NCI-H1048 (cell line): ENCODE measurements at regions not wholly inside any gene's neighbourhood (a gene's known extent, or its start where the extent isn't known, plus 50 kb on each side); places are given as distances from the start of the nearest gene placed in this dataset.

ENCODE experiments used
- DNase-seq: peaks from one replicate; lab custom pipeline; 2025; lab: John Stamatoyannopoulos, UW

DNA sequence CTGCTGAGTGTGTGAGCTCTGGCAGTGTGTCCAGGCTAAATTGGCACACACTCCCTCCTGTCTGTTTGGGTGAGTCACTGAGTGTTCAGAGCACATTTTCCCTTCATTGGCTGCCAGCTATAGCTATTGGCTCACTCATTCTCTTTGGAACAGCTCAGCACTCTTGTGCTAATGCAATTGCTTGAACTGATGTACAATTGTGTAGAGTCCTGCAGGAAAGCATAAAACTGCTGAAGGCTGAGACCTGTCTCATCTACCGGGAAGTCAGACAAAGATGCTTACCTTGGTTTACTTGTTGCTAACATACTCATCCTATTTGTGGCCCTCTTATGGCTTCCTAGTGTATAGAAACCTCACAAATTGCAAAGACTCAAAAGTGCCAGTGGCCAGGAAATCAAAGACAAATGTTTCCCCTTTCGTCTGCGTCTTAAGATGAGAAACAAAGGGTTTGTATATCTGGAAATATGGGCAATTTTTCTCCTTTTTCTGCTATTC lies 351.0 kb downstream of the BCKDHB start:
- DNase-seq, result no peak

DNA sequence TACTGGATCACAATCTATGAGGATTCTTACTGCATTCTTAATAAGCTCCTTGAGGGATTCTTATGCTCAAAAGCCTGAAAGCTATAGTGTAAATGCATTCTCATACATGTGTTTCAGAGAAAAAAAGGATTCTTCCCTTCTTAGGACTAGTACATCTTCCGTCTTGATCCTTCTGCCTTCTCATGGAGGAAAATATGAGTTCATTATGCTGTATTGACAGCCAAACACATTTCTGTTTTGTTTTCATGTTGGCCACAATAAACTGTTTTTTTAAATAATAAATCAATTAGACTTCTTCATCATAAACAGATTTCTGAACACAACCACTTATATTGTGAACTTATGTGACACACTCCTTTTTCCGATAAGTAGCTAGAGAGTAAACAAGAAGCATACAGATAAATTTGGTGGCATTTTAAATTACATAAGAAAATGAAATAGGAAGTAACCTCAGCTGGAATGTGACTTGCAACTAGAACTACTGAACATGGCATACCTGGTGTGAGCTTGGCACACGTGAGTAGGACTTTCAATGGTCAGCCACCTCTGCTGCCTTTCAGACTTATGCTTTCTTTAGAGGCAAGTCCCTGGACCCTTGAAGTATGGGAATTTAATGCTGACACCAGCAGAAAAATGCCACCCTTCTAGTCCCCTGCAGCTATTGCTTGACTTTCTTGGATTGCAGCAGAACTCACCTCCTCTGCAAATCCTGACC lies 350.4 kb downstream of the BCKDHB start:
- no peak for DNase-seq

- no peak for DNase-seq
These were observed 348.3 kb downstream of the BCKDHB start for GRCh38 chr6:80454661-80455365.

GRCh38 chr6:80454197-80454596 lies 347.7 kb downstream of the BCKDHB start:
- DNase-seq, result no peak

DNA sequence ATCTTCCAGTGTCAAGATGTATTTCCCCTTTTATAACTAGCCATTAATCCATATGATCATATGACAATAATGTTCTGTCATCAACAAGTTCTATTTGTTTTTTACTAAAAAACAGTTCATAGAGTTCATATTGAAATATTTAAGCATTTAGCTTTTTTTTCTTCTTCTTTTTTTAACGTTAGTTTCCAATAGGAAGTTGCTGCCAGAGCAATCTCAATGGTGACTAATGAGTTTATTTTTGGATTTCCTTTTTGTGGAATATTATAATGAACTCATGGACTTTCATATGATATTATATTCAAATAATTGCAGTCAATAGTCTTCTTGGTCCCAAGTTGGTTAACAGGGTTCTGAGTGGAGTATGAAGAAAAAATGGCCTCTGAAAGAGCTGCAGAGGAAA lies 343.3 kb downstream of the BCKDHB start:
- no peak for DNase-seq

- DNase-seq, result no peak
These were observed 340.1 kb downstream of the BCKDHB start for GRCh38 chr6:80446454-80447045.

GRCh38 chr6:80445751-80446150 lies 339.3 kb downstream of the BCKDHB start:
- DNase-seq, result no peak

DNA sequence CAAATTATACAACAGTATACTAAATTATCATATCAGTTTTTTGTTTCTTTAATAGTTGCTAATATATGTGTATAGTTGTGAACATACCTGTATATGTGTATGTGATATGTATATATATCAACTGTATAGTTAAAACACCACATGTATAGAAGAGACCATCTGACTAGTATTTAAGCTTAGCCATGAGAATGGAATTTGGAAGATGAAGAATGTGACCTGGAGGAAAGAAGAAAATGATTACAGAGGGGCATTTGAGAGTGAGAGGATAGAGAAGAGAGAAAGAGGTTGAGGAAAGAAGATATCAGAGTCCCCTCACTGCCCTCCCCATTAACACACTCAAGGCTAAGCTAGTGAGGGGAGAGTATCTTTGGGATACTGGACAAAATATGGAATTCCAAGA lies 335.9 kb downstream of the BCKDHB start:
- DNase-seq, result no peak

- no peak for DNase-seq
These were observed 334.7 kb downstream of the BCKDHB start for GRCh38 chr6:80441131-80441530.

DNA sequence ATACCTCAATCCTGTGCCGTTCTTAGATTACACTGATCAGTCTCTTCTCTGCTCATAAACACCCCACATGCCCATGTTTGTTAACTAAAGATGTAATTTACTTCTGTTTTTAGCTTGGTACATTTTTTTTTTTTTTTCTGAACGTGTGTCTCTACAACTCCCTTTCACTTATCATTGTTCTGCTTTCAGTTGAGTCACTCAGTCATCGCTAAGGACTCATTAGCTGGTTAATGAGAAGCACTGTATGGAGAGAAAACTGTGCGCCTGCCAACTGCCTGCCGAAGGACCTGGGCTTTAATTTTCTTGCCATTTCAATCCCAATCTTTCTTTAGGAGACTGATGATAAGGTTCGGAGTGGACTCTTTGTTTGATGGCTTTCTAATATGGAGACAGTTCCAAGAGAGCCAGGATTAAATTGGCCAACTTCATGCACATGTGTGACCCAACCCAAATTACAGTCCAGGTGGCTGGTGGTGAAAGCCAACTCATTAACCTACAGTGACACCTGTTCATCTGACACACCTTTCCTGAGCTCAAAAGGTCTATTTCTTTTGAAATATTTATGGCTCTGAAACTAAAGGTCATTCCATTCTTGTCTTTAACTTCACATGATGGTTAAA lies 334.1 kb downstream of the BCKDHB start:
- no peak for DNase-seq

GRCh38 chr6:80439721-80440470 lies 333.4 kb downstream of the BCKDHB start:
- no peak for DNase-seq

- DNase-seq, result no peak
These were observed 332.3 kb downstream of the BCKDHB start for GRCh38 chr6:80438772-80439171.

DNA sequence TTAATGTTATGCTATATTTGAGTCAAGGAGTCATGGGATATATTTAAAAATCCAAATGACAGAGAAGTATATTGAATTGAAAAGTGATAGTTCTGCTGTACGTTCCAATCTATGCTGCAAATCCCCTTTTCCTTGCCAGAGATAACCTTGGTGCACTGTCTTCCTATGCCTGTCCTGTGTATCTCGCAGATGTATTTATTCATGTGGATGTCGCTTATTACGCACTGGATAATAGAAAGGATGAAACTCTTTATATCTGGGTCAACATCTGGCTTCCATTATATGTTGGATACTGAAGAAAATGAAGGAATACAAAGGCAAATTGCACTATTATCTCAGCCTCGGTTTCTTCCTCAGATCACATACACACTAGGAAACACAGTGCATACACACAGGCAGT lies 331.3 kb downstream of the BCKDHB start:
- no peak for DNase-seq

GRCh38 chr6:80437221-80437620 lies 330.8 kb downstream of the BCKDHB start:
- DNase-seq, result no peak

GRCh38 chr6:80436663-80437062 lies 330.2 kb downstream of the BCKDHB start:
- no peak for DNase-seq

GRCh38 chr6:80435457-80435856 lies 329.0 kb downstream of the BCKDHB start:
- no peak for DNase-seq

DNA sequence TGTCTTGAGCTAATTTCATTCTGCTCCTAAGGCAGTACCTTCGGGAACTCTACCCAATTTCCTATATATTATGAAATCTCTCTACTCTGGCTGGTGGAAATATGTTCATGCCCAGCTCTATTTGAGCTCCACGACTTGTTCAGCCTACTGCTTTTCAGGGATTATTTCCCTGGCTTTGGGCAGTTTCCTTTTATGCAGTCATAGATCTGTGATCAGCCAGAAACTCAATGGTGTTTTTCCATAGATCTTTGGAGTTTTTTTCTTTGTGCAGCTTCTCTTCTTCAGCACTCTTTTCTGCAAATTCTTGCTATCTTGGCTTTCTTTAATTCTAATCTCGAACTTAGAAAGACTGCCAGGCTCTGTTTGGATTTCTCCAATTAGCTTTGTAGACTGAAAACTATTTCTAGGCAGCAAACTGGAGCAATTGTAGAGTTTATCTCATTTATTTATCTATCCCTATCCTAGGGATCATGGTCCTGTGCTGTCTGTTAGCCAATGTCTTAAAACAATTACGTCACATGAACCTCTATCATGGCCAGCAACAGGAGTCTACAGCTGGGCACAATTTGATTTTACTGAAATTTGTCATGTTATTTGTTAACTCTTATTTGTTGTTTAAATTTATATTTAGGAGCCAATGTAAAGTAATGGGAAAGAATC lies 328.4 kb downstream of the BCKDHB start:
- no peak for DNase-seq

DNA sequence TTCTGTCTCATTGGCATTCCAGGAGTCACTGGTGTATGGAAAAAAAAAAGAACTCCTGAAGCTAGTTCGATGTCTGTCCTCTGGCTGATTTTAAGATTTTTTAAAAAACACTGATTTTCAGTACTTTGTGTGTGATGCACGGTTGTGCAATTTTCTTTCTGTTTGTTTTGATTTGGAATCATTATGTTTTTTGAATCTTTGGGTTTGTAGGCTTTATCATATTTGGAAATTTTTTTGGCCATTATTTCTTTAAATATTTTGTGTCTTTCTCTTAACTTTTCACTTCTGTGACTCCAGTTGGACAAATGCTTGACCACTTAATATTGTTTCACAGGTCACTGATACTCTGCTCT lies 327.2 kb downstream of the BCKDHB start:
- DNase-seq, result no peak

DNA sequence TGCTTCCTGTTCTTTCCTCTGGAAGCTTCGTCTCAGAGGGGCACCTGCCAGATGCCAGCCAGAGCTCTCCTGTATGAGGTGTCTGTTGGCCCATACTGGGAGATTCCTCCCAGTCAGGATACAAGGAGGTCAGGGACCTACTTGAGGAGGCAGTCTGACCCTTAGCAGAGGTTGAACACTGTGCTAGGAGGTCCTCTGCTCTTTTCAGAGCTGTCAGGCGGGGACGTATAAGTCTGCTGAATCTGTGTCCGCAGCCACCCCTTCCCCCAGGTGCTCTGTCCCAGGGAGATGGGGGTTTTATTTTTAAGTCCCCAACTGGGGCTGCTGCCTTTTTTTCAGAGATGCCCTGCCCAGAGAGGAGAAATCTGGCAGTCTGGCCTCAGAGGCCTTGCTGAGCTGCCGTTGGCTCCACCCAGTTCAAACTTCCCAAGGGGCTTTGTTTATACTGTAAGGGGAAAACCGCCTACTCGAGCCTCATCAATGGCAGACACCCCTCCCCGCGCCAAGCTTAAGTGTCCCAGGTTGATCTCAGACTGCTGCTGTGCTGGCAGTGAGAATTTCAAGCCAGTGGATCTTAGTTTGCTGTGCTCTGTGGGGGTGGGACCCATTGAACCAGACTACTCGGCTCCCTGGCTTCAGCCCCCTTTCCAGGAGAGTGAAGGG lies 326.7 kb downstream of the BCKDHB start:
- no peak for DNase-seq

DNA sequence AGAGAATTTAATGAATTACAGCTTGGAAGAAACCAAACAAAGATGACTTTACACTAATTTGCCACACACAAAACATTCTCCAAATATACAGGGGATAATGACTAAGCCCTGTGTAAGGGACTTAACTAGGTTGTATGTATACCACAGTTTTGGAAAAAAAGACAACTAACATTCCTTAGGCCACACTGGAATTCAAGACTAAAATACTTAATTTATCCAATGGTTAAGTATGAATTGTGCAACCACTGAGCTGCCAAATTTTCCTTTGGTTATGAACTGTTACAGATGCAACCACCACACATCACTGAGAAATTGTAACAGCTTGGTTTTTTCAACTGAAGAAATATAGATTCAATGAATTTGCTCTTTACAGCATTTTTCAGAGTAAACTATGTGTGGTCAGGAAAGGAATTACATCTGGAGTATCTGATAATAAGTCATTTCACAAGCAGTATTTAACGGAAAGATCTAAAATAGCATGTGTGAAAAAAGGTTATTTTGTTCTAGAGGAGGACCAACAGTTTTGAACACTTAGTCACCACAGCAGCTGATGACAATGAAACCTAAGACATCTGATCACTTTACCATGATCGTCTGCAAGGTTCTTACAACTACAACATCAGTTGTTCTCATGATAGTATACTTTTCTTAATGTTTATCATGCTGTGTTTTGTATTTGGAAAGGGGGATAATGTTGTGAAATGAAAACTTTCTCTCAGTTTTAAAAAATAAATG lies 318.8 kb downstream of the BCKDHB start:
- no peak for DNase-seq
